Mucosa of rectum (tissue), 2 donors: ENCODE measurements at regions not wholly inside any gene's neighbourhood (a gene's known extent, or its start where the extent isn't known, plus 50 kb on each side); places are given as distances from the start of the nearest gene placed in this dataset.
"Not testable (repeated sequence)": the region's sequence is repeated elsewhere in the genome, so short reads cannot be mapped to it uniquely, and the experiment has no call there.

Source experiments
- H3K27ac ChIP-seq, 2 donors: one replicate each; pipeline ENCODE4 v1.7.0; 2013; ENCODE audit warnings: inconsistent platforms in 2 of 2, low read depth in 2 of 2, low read length in 2 of 2
- H3K27me3 ChIP-seq, 2 donors: one replicate each; pipeline ENCODE4 v1.7.0; 2013; ENCODE audit warnings: low read length in 2 of 2; ENCODE audit not compliant: control insufficient read depth in 2 of 2, insufficient read depth in 2 of 2
- H3K36me3 ChIP-seq, 2 donors: one replicate each; pipeline ENCODE4 v1.7.0; 2013; ENCODE audit warnings: low read length in 2 of 2; ENCODE audit not compliant: control insufficient read depth in 2 of 2, insufficient read depth in 2 of 2
- H3K4me1 ChIP-seq, 2 donors: one replicate each; pipeline ENCODE4 v1.7.0; 2013; ENCODE audit warnings: low read length in 2 of 2, mild to moderate bottlenecking in 1 of 2; ENCODE audit not compliant: control insufficient read depth in 2 of 2, insufficient read depth in 2 of 2
- H3K4me3 ChIP-seq, 2 donors: one replicate each; pipeline ENCODE4 v1.7.0; 2013; ENCODE audit warnings: low read length in 2 of 2
- H3K9ac ChIP-seq, 2 donors: one replicate each; pipeline ENCODE4 v1.7.0; 2013; ENCODE audit warnings: low read length in 2 of 2, low read depth in 1 of 2, mild to moderate bottlenecking in 1 of 2
- H3K9me3 ChIP-seq, 2 donors: one replicate each; pipeline ENCODE4 v1.7.0; 2013; ENCODE audit warnings: low read length in 2 of 2; ENCODE audit not compliant: control insufficient read depth in 2 of 2
- donor health status: healthy.
- donor health status: Normal muscosa, but diverticular disease.

DNA sequence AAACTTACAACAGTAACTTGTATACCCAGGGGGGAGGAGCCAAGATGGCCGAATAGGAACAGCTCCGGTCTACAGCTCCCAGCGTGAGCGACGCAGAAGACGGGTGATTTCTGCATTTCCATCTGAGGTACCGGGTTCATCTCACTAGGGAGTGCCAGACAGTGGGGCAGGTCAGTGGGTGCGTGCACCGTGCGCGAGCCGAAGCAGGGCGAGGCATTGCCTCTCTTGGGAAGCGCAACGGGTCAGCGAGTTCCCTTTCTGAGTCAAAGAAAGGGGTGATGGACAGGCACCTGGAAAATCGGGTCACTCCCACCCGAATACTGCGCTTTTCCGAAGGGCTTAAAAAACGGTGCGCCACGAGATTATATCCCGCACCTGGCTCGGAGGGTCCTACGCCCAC lies 278.8 kb downstream of the FAM47B start:
- H3K4me1 ChIP-seq, H3K9ac ChIP-seq, H3K9me3 ChIP-seq, H3K4me3 ChIP-seq, H3K27me3 ChIP-seq, H3K36me3 ChIP-seq, H3K27ac ChIP-seq: not testable (repeated sequence)

DNA sequence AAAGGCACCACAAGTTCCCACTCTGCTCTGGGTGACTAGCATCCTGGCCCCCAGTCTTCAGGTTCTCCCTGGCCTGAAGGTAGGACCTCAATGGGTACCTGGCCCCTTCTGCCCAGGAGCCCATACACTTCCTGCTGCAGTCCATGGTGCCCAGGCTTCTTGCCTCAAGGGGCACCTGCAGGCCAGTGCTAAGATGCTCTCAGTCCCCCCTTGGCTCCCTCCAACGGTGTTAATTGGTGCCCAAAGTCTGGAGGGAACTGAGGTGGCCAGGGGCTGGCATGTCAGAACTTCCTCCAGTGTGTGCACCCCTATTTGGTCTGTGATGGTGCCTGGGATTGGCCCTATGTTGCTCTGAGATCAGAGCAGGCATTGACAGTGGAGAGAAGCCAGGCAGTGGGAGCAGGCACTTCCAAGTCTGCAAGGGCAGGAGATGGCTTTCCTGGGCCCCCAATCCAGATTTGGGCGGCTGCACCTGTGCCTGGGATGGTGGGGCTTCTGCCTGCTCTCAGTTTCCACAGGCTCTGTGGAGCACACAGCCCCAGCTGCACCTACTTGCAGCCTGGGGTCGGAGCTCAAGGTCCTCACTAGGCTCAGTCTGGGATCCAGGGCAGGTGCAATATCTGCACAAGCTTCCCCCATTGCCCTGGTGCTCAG lies 301.6 kb downstream of the FAM47B start:
- Histone ChIP-seq H3K4me3 (no peak overlapping the region), H3K27me3 (no peaks in the 10 kb centered on the region), H3K36me3 (no peaks in the 10 kb centered on the region), H3K9ac (no peak overlapping the region), H3K4me1 (no peaks in the 10 kb centered on the region), H3K27ac (no peak overlapping the region), H3K9me3 (no peaks in the 10 kb centered on the region)

DNA sequence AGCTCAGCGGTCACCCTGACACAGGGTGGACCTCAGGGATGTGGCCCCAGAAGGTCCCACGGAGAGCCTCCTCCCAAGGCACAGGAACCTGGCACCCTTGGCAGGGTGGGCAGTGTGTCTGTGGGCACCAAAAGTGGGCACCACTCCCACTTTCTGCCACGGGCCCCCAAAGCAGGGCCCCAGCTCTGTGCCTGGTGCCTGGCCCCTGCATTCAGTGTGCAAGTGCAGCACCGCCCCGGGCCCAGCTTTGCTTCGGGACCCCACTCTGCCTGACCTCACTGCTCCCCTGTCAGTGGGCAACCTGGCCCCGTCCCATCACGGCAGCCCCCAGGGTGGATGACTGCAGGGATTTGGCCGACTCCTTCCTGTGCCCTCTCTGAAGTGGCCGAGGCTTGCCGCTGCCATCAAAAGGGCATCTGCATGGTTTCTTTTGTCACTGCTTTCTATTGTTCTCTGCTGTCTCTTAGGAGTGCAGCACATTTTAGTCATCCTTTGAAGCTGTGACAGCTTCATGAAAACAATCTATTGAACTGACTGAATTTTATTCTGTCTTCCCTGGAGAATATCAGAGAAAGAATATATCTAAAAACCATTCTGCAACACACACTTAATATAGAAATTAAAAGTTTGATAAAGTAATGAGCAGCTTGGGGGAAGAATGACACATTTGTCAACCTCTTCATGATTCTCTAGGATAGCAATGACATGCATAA lies 302.4 kb downstream of the FAM47B start:
- no peaks in the 10 kb centered on the region for H3K9me3 ChIP-seq
- H3K4me1 ChIP-seq, result no peaks in the 10 kb centered on the region
- H3K4me3 ChIP-seq, result no peak overlapping the region
- no peaks in the 10 kb centered on the region for H3K36me3 ChIP-seq
- H3K9ac ChIP-seq, result no peak overlapping the region
- no peaks in the 10 kb centered on the region for H3K27me3 ChIP-seq
- H3K27ac ChIP-seq, result no peak overlapping the region

DNA sequence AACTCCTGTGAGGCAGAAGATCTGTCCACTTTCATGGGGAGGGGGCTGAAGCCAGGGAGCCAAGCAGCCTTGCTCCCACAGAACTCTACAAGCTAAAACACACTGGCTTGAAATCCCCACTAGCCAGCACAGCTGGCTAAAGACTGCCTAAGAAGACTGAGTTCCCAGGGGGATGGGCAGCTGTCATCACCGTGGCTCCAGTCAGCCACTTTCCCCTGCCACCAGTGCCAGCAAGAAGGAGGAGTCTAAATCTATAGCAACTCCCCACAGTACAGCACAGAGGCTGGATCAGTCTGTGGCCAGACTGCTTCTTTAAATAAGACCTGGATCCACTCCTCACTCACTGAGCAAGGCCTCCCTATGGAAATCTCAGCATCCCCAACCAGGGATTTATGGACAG lies 308.6 kb downstream of the FAM47B start:
- Histone ChIP-seq H3K27ac (no peak overlapping the region), H3K36me3 (no peaks in the 10 kb centered on the region), H3K9ac (no peak overlapping the region), H3K4me1 (no peaks in the 10 kb centered on the region), H3K4me3 (no peak overlapping the region), H3K27me3 (no peaks in the 10 kb centered on the region), H3K9me3 (no peaks in the 10 kb centered on the region)

DNA sequence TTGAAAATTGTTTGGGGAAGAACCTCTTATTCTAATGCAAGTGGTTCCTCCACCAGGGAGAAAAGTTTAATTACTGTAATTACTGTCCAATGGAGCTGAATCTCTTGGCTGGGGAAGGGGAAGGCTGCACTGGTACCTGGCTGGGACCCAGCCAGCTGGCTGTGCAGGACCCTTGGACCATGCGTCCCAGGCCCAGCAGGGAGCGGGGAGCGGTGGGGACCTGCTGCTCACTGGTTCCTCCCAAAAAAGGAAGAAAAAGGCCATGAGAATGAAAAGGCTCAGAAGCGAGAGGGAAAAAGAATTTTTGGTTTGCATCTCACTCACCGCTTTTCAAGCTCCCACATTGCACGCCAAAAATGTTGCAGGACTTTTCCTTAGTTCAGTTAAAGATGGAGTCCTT lies 333.5 kb downstream of the FAM47B start:
- H3K4me1 ChIP-seq, result no peaks in the 10 kb centered on the region
- no peak overlapping the region for H3K9ac ChIP-seq
- no peaks in the 10 kb centered on the region for H3K36me3 ChIP-seq
- no peak overlapping the region for H3K27ac ChIP-seq
- no peaks in the 10 kb centered on the region for H3K9me3 ChIP-seq
- H3K27me3 ChIP-seq, result no peaks in the 10 kb centered on the region
- H3K4me3 ChIP-seq, result no peak overlapping the region

DNA sequence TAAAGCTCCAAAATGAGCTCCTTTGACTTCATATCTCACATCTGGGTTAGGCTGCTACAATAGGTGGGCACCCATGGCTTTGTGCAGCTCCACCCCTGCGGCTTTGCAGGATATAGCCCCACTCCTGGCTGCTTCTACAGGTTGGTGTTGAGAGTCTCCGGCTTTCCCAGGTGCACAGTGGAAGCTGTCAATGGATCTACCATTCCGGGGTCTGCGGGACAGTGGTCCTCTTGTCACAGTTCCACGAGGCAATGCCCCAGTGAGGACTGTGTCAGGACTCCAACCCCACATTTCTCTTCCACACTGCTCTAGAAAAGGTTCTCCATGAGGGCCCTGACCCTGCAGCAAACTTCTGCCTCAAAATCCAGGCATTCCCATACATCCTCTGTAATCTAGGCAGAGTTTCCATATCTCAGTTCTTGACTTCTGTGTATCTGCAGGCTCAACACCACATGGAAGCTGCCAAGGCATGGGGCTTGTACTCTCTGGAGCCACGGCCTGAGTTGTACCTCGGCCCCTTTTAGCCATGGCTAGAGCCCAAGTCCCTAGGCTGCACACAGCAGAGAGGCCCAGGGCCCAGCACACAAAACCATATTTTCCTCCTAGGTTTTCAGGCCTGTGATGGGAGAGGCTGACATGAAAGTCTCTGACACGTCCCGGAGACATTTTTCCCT lies 342.8 kb downstream of the FAM47B start:
- H3K4me1 ChIP-seq, result no peaks in the 10 kb centered on the region
- no peaks in the 10 kb centered on the region for H3K9me3 ChIP-seq
- no peak overlapping the region for H3K27ac ChIP-seq
- no peak overlapping the region for H3K4me3 ChIP-seq
- no peaks in the 10 kb centered on the region for H3K27me3 ChIP-seq
- H3K36me3 ChIP-seq, result no peaks in the 10 kb centered on the region
- no peak overlapping the region for H3K9ac ChIP-seq

DNA sequence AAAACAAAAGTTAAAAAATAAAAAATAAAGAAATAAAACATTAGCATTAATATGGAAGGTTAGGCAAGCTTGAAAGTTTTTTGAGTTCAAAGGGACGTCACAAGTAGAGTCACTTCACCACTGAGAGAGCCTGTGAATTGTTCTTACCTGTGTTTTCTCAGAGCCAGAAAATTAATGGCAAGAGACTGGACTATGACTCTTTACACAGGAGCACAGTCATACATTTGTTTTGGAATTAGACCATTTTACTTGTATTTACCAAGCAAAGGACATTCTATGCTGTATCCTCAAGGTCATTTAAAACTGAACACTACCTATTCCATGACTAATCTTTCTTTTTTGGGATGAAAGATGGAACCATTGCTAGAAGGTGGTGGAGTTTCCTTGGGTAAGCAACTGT lies 346.1 kb downstream of the FAM47B start:
- Histone ChIP-seq H3K4me3 (no peak overlapping the region), H3K4me1 (no peaks in the 10 kb centered on the region), H3K36me3 (no peaks in the 10 kb centered on the region), H3K27ac (no peak overlapping the region), H3K27me3 (no peaks in the 10 kb centered on the region), H3K9me3 (no peaks in the 10 kb centered on the region), H3K9ac (no peak overlapping the region)

DNA sequence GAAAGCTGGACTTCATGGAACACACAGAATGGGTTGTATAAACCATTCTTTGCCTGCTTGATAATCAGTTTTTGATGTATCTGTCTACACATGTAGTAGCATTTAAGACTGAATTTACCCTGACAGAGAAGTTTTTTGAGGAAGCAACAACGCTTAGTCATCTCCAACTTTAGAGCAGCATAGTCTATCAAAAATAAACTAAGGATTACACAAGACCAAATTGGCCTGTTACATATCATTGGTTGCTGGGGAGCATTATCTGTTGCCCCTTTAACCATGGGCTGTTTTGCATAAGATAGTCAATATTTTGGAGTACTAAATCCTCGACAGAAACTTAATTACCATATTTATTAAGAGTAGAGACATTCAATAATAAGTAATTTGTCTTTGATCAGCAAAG lies 347.4 kb downstream of the FAM47B start:
- Histone ChIP-seq H3K27me3 (no peaks in the 10 kb centered on the region), H3K27ac (no peak overlapping the region), H3K9ac (no peak overlapping the region), H3K4me1 (no peaks in the 10 kb centered on the region), H3K36me3 (no peaks in the 10 kb centered on the region), H3K4me3 (no peak overlapping the region), H3K9me3 (no peaks in the 10 kb centered on the region)

DNA sequence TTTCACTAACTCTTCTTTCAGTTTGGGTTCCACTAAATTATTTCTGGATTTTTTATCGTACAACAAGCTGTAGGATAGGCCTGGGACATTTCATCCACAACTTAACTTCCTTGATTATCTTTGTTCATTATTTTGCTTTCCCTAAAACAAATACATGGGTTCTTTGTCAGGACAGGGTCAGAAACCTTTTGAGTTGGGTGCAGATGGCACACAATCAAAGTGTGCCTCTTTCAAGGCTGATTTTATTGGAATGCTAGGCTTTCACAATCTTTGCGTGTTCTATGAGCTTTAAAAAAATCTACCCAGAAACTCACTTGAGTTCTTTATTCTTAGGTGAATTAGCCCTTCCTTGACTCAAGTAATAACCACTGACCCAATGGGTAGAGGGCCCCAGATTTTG lies 348.4 kb downstream of the FAM47B start:
- H3K4me1 ChIP-seq, result no peaks in the 10 kb centered on the region
- no peak overlapping the region for H3K27ac ChIP-seq
- H3K9me3 ChIP-seq, result no peaks in the 10 kb centered on the region
- H3K4me3 ChIP-seq, result no peak overlapping the region
- H3K27me3 ChIP-seq, result no peaks in the 10 kb centered on the region
- no peaks in the 10 kb centered on the region for H3K36me3 ChIP-seq
- no peak overlapping the region for H3K9ac ChIP-seq

DNA sequence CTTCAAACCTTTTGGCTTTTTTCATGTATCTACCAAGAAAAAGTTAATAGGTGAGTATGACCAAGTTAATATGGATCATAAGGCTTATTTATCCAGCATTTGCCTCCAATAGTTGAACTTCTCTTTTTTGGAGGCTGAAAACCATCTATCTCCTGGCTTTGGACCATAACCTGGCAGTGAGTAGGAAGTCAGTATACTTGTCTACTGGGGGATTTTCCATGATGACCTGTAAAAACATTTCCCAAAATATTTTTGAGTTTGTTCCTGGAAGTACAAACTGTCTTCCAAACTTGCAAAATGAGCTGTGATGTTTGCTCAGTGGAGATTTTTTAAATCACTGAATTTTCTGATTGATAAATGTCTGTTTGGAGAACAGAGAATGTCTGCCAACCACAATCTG lies 349.9 kb downstream of the FAM47B start:
- Histone ChIP-seq H3K27me3 (no peaks in the 10 kb centered on the region), H3K9ac (no peak overlapping the region), H3K27ac (no peak overlapping the region), H3K4me1 (no peaks in the 10 kb centered on the region), H3K36me3 (no peaks in the 10 kb centered on the region), H3K9me3 (no peaks in the 10 kb centered on the region), H3K4me3 (no peak overlapping the region)
